K562 (cell line): ENCODE measurements at regions not wholly inside any gene's neighbourhood (a gene's known extent, or its start where the extent isn't known, plus 50 kb on each side); places are given as distances from the start of the nearest gene placed in this dataset.
"Not testable (repeated sequence)": the region's sequence is repeated elsewhere in the genome, so short reads cannot be mapped to it uniquely, and the experiment has no call there.

ENCODE experiments used
- ARID1B ChIP-seq: fragments of 450-650 bp; IDR thresholded peaks from 2 replicates; pipeline ENCODE4 v1.6.1; 2016; ENCODE audit warnings: antibody characterized with exemption, mild to moderate bottlenecking, inconsistent platforms
- CBFA2T2 ChIP-seq: fragments of 450-650 bp; conservative IDR thresholded peaks from 2 replicates; pipeline ENCODE4 v1.6.1; 2017; ENCODE audit warnings: mild to moderate bottlenecking
- CBFA2T3 ChIP-seq: fragments of 450-650 bp; IDR thresholded peaks from 2 replicates; pipeline ENCODE4 v1.6.1; 2017
- DMBX1 ChIP-seq: fragments of 250-450 bp; sonication (Bioruptor Pico); IDR thresholded peaks from 2 replicates; pipeline ENCODE4 v1.8.0; 2022; ENCODE audit warnings: inconsistent platforms, mild to moderate bottlenecking, moderate library complexity, borderline replicate concordance
- ETV5 ChIP-seq: sonication (generic); formaldehyde crosslinking; IDR thresholded peaks from 2 replicates; pipeline ENCODE4 v1.4.0; 2020; ENCODE audit warnings: low read depth, mild to moderate bottlenecking, missing genetic modification reagents
- FOXJ2 ChIP-seq: fragments of 200-800 bp; sonication (Bioruptor generic); IDR thresholded peaks from 2 replicates; pipeline ENCODE4 v1.6.1; 2016; ENCODE audit warnings: missing genetic modification characterization, missing compliant biosample characterization
- JUN ChIP-seq, 2 experiments: sonication (generic) in 1 of 2; formaldehyde crosslinking in 1 of 2; IDR thresholded peaks; 2 replicates each; pipeline versions ENCODE4 v1.6.1 to v1.8.0; 2012 to 2022; ENCODE audit warnings: borderline replicate concordance in 2 of 2, mild to moderate bottlenecking in 2 of 2, improper control_type of control experiment in 1 of 2, low read depth in 1 of 2, low read length in 1 of 2, missing genetic modification reagents in 1 of 2
- KDM1A ChIP-seq, 2 experiments: fragments of 450-650 bp; IDR thresholded peaks; 2 replicates each; pipeline ENCODE4 v1.6.1; 2016; ENCODE audit warnings: mild to moderate bottlenecking in 2 of 2
- KLF16 ChIP-seq: IDR thresholded peaks from 2 replicates; pipeline ENCODE4 v1.6.1; 2016; ENCODE audit warnings: antibody characterized with exemption
- LEF1 ChIP-seq: fragments of 450-650 bp; IDR thresholded peaks from 2 replicates; pipeline ENCODE4 v1.6.1; 2016; ENCODE audit warnings: mild to moderate bottlenecking
- MBD2 ChIP-seq: sonication (generic); IDR thresholded peaks from 2 replicates; pipeline ENCODE4 v1.6.1; 2016; ENCODE audit warnings: low read depth, borderline replicate concordance
- NBN ChIP-seq: fragments of 450-650 bp; IDR thresholded peaks from 2 replicates; pipeline ENCODE4 v1.6.1; 2016; ENCODE audit warnings: low read depth, mild to moderate bottlenecking
- RNF2 ChIP-seq: sonication (generic); IDR thresholded peaks from 2 replicates; pipeline ENCODE4 v1.6.1; 2016
- SMAD4 ChIP-seq: fragments of 250-450 bp; sonication (Bioruptor Pico); conservative IDR thresholded peaks from 2 replicates; pipeline ENCODE4 v1.8.0; 2021; ENCODE audit warnings: inconsistent platforms, mild to moderate bottlenecking, moderate library complexity
- SMARCC2 ChIP-seq: fragments of 450-650 bp; IDR thresholded peaks from 2 replicates; pipeline ENCODE4 v1.6.1; 2017; ENCODE audit warnings: antibody characterized with exemption, moderate library complexity, mild to moderate bottlenecking, low read depth
- STAT5A ChIP-seq: IDR thresholded peaks from 2 replicates; pipeline ENCODE4 v1.6.1; 2012; ENCODE audit warnings: low read length, inconsistent platforms, borderline replicate concordance
- TCF3 ChIP-seq: sonication (generic); formaldehyde crosslinking; IDR thresholded peaks from 2 replicates; pipeline ENCODE4 v1.4.0; 2020; ENCODE audit warnings: mild to moderate bottlenecking, missing genetic modification reagents
- TRIM24 ChIP-seq, 2 experiments: fragments of 450-650 bp; IDR thresholded peaks; 2 replicates each; pipeline ENCODE4 v1.6.1; 2016
- TF ChIP-seq, protein P1 (sequence below), 2 experiments: fragments of 450-650 bp; conservative IDR thresholded peaks; 2 replicates each; pipeline ENCODE4 v1.6.1; 2017; ENCODE audit warnings: mild to moderate bottlenecking in 2 of 2, moderate library complexity in 2 of 2
- TF ChIP-seq, protein P2 (sequence below): fragments of 200-800 bp; sonication (Bioruptor generic); IDR thresholded peaks from 2 replicates; pipeline ENCODE4 v1.6.1; 2017; ENCODE audit warnings: missing genetic modification characterization, missing compliant biosample characterization
- TF ChIP-seq, protein P3 (sequence below), 2 experiments: fragments of 450-650 bp; IDR thresholded peaks; 2 replicates each; pipeline ENCODE4 v1.6.1; 2018; ENCODE audit warnings: mild to moderate bottlenecking in 2 of 2, low read depth in 1 of 2; ENCODE audit not compliant: partially characterized antibody in 2 of 2

DNA sequence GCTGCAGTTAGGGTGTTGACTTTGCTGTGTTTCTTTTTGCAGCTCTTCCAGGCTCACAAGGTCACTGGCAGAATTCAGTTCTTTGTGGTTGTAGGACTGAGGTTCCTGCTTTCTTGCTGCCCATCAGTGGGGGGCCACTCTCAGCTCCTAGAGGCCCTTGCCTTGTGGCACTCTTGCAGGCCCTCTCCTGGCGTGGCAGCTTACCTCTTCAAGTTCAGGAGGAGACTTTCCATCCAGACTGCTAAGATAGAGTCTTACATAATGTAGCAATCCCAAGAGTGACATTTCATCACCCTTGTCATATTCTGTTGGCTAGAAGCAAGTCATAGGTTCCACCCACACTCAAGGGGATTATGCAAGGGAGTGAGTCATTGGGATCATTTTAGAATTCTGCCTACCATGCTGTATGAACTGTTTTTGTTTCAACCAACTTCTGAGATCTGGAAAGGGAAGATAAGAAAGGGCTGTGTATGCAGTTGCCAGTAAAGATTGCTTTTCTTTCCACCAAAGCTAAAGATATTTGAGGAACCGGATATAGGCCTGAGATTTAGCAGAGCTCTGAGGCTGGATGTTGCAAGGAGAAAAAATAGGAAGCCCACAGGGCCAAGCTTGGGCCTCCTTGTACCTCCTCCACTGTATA, 91.7 kb downstream of the FAM72B start (continued):
- TF ChIP-seq KDM1A (IDR thresholded peaks at IDR 0.05) = peak; percentile 96
- TF ChIP-seq TCF3 = peak; percentile 65
- TF ChIP-seq, protein P1, sequence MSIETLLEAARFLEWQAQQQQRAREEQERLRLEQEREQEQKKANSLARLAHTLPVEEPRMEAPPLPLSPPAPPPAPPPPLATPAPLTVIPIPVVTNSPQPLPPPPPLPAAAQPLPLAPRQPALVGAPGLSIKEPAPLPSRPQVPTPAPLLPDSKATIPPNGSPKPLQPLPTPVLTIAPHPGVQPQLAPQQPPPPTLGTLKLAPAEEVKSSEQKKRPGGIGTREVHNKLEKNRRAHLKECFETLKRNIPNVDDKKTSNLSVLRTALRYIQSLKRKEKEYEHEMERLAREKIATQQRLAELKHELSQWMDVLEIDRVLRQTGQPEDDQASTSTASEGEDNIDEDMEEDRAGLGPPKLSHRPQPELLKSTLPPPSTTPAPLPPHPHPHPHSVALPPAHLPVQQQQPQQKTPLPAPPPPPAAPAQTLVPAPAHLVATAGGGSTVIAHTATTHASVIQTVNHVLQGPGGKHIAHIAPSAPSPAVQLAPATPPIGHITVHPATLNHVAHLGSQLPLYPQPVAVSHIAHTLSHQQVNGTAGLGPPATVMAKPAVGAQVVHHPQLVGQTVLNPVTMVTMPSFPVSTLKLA (conservative IDR thresholded peaks at IDR 0.05) = 0 out of 4 replicates have a peak, but pooled peaks of 1 of the 2 experiments have one; percentile 34
- TF ChIP-seq LEF1 = peak; percentile 49; the same call in 1 of the 2 replicates
- TF ChIP-seq DMBX1 (CRISPR knock-in tag) = peak; percentile 31; the same call in 1 of the 2 replicates
- TF ChIP-seq, protein P2, sequence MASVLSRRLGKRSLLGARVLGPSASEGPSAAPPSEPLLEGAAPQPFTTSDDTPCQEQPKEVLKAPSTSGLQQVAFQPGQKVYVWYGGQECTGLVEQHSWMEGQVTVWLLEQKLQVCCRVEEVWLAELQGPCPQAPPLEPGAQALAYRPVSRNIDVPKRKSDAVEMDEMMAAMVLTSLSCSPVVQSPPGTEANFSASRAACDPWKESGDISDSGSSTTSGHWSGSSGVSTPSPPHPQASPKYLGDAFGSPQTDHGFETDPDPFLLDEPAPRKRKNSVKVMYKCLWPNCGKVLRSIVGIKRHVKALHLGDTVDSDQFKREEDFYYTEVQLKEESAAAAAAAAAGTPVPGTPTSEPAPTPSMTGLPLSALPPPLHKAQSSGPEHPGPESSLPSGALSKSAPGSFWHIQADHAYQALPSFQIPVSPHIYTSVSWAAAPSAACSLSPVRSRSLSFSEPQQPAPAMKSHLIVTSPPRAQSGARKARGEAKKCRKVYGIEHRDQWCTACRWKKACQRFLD (CRISPR knock-in tag) = peak; percentile 71; the same call in 1 of the 2 replicates
- TF ChIP-seq FOXJ2 = 0 out of 2 replicates have a peak, but pooled peaks have one; percentile 57
- TF ChIP-seq RNF2 = peak; percentile 68; the same call in 1 of the 2 replicates
- TF ChIP-seq CBFA2T3 = peak; percentile 89
- peak; percentile 40; the same call in 1 of the 2 replicates for TF ChIP-seq JUN (IDR thresholded peaks at IDR 0.05; ENCODE audit: borderline replicate concordance, low read depth, low read length)
- TF ChIP-seq JUN (CRISPR knock-in tag; IDR thresholded peaks at IDR 0.05; ENCODE audit: borderline replicate concordance) = not testable (repeated sequence)
- TF ChIP-seq ARID1B = peak; percentile 89
- 0 out of 2 replicates have a peak, but pooled peaks have one; percentile 47 for TF ChIP-seq SMARCC2
- TF ChIP-seq ETV5 (CRISPR knock-in tag) = peak; percentile 40; the same call in 1 of the 2 replicates
- peak; percentile 80 for TF ChIP-seq KLF16
- TF ChIP-seq, protein P3, sequence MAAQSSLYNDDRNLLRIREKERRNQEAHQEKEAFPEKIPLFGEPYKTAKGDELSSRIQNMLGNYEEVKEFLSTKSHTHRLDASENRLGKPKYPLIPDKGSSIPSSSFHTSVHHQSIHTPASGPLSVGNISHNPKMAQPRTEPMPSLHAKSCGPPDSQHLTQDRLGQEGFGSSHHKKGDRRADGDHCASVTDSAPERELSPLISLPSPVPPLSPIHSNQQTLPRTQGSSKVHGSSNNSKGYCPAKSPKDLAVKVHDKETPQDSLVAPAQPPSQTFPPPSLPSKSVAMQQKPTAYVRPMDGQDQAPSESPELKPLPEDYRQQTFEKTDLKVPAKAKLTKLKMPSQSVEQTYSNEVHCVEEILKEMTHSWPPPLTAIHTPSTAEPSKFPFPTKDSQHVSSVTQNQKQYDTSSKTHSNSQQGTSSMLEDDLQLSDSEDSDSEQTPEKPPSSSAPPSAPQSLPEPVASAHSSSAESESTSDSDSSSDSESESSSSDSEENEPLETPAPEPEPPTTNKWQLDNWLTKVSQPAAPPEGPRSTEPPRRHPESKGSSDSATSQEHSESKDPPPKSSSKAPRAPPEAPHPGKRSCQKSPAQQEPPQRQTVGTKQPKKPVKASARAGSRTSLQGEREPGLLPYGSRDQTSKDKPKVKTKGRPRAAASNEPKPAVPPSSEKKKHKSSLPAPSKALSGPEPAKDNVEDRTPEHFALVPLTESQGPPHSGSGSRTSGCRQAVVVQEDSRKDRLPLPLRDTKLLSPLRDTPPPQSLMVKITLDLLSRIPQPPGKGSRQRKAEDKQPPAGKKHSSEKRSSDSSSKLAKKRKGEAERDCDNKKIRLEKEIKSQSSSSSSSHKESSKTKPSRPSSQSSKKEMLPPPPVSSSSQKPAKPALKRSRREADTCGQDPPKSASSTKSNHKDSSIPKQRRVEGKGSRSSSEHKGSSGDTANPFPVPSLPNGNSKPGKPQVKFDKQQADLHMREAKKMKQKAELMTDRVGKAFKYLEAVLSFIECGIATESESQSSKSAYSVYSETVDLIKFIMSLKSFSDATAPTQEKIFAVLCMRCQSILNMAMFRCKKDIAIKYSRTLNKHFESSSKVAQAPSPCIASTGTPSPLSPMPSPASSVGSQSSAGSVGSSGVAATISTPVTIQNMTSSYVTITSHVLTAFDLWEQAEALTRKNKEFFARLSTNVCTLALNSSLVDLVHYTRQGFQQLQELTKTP (IDR thresholded peaks at IDR 0.05; ENCODE audit: low read depth in 1 of 2, partially characterized antibody in 2 of 2) = peak in 1 of 2 experiments; percentile 37
- peak; percentile 60 to 66 for TF ChIP-seq TRIM24 (IDR thresholded peaks at IDR 0.05)
- peak; percentile 27; the same call in 1 of the 2 replicates for TF ChIP-seq MBD2
- peak; percentile 33; the same call in 1 of the 2 replicates for TF ChIP-seq NBN
- 0 out of 2 replicates have a peak, but pooled peaks have one; percentile 43 for TF ChIP-seq SMAD4 (CRISPR knock-in tag)
- TF ChIP-seq STAT5A = peak; percentile 50; the same call in 1 of the 2 replicates
- peak; percentile 86 for TF ChIP-seq CBFA2T2
